Stomach (tissue), 8 donors: ENCODE measurements at regions not wholly inside any gene's neighbourhood (a gene's known extent, or its start where the extent isn't known, plus 50 kb on each side); places are given as distances from the start of the nearest gene placed in this dataset.

Source experiments
- DNase-seq, 2 donors: peaks; one replicate each; pipeline versions ENCODE4 v3.0.0 to v3.0.0-alpha.2; 2013 to 2019
- H3K27ac ChIP-seq, 5 donors: fragments of 200-600 bp in 4 of 5; sonication (generic) in 4 of 5; one replicate each; pipeline ENCODE4 v1.5.1; 2013 to 2019; ENCODE audit warnings: mild to moderate bottlenecking in 1 of 5, moderate library complexity in 1 of 5
- H3K27me3 ChIP-seq, 3 donors: fragments of 200-600 bp; sonication (generic); one replicate each; pipeline ENCODE4 v1.5.1; 2017 to 2019; ENCODE audit warnings: mixed run types in 1 of 3
- H3K36me3 ChIP-seq, 4 donors: fragments of 200-600 bp; sonication (generic); 1 replicate in 3 of 4; 2 replicates in 1 of 4; pipeline ENCODE4 v1.5.1; 2016 to 2019
- H3K4me1 ChIP-seq, 4 donors: fragments of 200-600 bp; sonication (generic); one replicate each; pipeline ENCODE4 v1.5.1; 2016 to 2019
- H3K4me3 ChIP-seq, 4 donors: fragments of 200-600 bp; sonication (generic) in 3 of 4; one replicate each; pipeline ENCODE4 v1.5.1; 2016 to 2019; ENCODE audit warnings: mild to moderate bottlenecking in 1 of 4
- H3K9me3 ChIP-seq, 4 donors: fragments of 200-600 bp; sonication (generic); one replicate each; pipeline ENCODE4 v1.5.1; 2016 to 2019
- CTCF ChIP-seq, 7 experiments: fragments of 450-650 bp in 4 of 7; fragments of 200-600 bp in 3 of 7; sonication (generic) in 3 of 7; IDR thresholded peaks; one replicate each; pipeline ENCODE4 v1.5.1; 2016 to 2019; ENCODE audit warnings: antibody characterized with exemption in 7 of 7, control low read depth in 2 of 7, mild to moderate bottlenecking in 1 of 7
- EP300 ChIP-seq: sonication (generic); formaldehyde crosslinking; IDR thresholded peaks from one replicate; pipeline ENCODE4 v1.6.1; 2017; ENCODE audit warnings: antibody characterized with exemption
- POLR2A ChIP-seq, 4 donors: fragments of 450-650 bp; IDR thresholded peaks; one replicate each; pipeline ENCODE4 v1.6.1; 2016; ENCODE audit warnings: antibody characterized with exemption in 4 of 4, control low read depth in 2 of 4, mild to moderate bottlenecking in 1 of 4, moderate library complexity in 1 of 4
- POLR2AphosphoS5 ChIP-seq, 3 donors: sonication (generic); formaldehyde crosslinking; IDR thresholded peaks; one replicate each; pipeline ENCODE4 v1.6.1; 2016; ENCODE audit warnings: antibody characterized with exemption in 3 of 3
- WGBS, 5 donors: extraction: QIAGEN DNeasy Blood & Tissue Kit in 3 of 5; methylation state at CpG; one replicate each; pipeline versions ENCODE4 v1.1.5 to v1.1.7; 2013 to 2018; 5-methylcytosine and 5-hydroxymethylcytosine counted together
- intact Hi-C: fragments of 100-400 bp; cut with DNase I; formaldehyde crosslinking; loops from one replicate; pipeline ENCODE4 v1.15.1; 2023; ENCODE audit warnings: low total_unique reads
- donor health status: healthy with polysubstance abuse.
- donor health status: Bipolar disorder and iron deficiency.
- donor health status: healthy.

DNA sequence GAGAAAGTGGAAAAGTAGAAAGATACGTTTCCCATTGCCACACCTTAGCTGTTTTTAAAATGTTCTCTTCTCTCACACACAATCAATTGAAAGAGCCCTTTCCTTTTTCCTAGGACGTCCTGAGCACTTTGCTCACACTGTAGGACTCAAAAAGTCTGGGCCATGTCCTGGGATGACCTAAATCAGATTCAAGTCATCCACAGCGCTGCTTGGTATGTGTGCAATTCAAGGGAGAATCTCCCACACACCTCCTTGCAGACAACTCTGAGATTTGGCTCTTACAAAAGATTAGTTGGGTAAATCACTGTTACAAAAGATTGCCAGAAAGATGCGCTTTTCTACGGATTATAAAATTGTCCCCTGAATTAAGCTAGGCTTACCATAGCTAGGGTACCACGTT is 130.1 kb downstream of the RNASET2 start:
- TF ChIP-seq CTCF (IDR thresholded peaks at IDR 0.05): no peak
- no peak for TF ChIP-seq EP300
- TF ChIP-seq POLR2AphosphoS5 (IDR thresholded peaks at IDR 0.05): no peak
- no peak for TF ChIP-seq POLR2A (IDR thresholded peaks at IDR 0.05)

DNA sequence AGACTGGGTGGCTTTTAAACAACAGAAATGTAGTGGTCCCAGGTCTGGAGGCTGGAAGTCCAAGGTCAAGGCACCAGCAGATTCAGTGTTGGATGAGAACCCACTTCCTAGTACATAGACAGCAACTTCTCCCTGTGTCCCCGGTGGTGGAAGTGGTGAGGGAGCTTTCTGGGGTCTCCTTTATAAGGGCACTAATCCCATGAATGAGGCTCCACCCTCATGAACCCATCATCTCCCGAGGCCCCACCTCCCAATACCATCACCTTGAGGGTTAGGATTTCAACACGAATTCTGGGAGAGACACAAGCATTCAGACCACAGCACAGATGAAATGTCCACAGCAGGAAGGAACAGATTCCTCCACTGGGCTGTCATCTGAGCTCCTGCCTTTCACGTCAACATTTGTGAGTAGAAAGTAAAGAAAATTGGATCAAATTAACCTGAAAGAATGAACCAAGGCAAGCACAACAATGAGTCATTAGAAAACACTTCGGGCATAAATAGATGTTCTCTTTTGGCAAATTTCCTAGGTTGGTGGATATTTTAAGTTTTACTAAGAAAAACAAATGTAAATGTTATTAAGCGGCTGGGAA is 130.7 kb downstream of the RNASET2 start:
- TF ChIP-seq POLR2AphosphoS5 (IDR thresholded peaks at IDR 0.05) (no peak), EP300 (no peak)
- DNase-seq: no peak
- intact Hi-C loops: no loop called here
- no peaks in the 10 kb centered on the region for H3K27me3 ChIP-seq
- H3K9me3 ChIP-seq: no peaks in the 10 kb centered on the region
- H3K4me1 ChIP-seq: no peaks in the 10 kb centered on the region
- H3K27ac ChIP-seq: no peak overlapping the region
- WGBS, 5 donors: 66 to 71% (median 69%) methylated on average over 6 of the region's 6 CpGs
- H3K36me3 ChIP-seq: no peaks in the 10 kb centered on the region
- no peak overlapping the region for H3K4me3 ChIP-seq

More for the DNA sequence above, 130.1 kb downstream of the RNASET2 start:
- intact Hi-C loops: no loop called here
- no peak for DNase-seq
- WGBS, 5 donors: 82 to 87% (median 86%) methylated on average over 6 of the region's 6 CpGs
- Histone ChIP-seq H3K4me1 (no peaks in the 10 kb centered on the region), H3K36me3 (no peaks in the 10 kb centered on the region), H3K27me3 (no peaks in the 10 kb centered on the region), H3K9me3 (no peaks in the 10 kb centered on the region), H3K27ac (no peak overlapping the region), H3K4me3 (no peak overlapping the region)

- intact Hi-C loops: no loop called here
- Histone ChIP-seq H3K36me3 (no peaks in the 10 kb centered on the region), H3K27me3 (no peaks in the 10 kb centered on the region), H3K4me1 (no peaks in the 10 kb centered on the region), H3K9me3 (no peaks in the 10 kb centered on the region), H3K4me3 (no peak overlapping the region), H3K27ac (no peak overlapping the region)
- DNase-seq: no peak
- TF ChIP-seq CTCF (IDR thresholded peaks at IDR 0.05) (no peak), POLR2A (IDR thresholded peaks at IDR 0.05) (no peak), EP300 (no peak), POLR2AphosphoS5 (IDR thresholded peaks at IDR 0.05) (no peak)
- WGBS, 5 donors: 79 to 91% (median 82%) methylated on average over 9 to 10 of the region's 10 CpGs
Measured at GRCh38 chr6:166824880-166825250, 131.5 kb downstream of the RNASET2 start.

DNA sequence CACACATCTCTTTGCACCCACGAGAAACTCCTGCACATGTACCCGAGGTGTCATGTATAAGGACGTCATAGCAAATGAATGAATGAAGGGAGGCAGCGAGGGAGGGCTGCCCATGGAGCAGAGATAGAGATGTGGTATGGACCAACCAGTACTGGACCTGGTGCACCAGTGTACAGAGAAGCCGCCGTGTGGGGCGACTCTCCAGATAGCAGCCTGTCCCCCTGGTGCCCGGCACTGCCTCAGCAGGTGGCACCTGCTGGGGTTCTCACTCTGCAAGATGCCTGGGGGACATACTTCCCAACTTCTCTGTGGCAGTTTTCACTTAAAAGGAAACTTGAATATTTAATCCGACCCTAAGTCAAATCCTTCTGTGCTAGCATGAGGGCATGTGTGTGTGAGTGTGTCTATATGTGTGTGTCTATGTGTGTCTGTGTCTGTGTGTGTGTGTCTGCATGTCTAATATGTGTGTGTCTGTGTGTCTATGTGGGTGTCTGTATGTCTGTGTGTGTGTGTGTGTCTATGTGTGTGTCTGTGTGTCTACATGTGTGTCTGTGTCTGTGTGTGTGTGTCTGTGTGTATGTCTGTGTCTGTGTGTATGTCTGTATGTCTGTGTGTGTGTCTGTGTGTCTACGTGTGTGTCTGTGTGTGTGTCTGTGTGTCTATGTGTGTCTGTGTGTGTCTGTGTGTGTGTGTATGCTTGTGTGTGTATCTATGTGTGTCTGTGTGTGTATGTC is 132.0 kb downstream of the RNASET2 start:
- WGBS, 5 donors: 83 to 94% (median 90%) methylated on average over 7 to 10 of the region's 10 CpGs
- Histone ChIP-seq H3K27me3 (no peaks in the 10 kb centered on the region), H3K4me3 (no peak overlapping the region), H3K9me3 (no peaks in the 10 kb centered on the region), H3K27ac (no peak overlapping the region), H3K36me3 (no peaks in the 10 kb centered on the region), H3K4me1 (no peaks in the 10 kb centered on the region)
- TF ChIP-seq POLR2A (IDR thresholded peaks at IDR 0.05) (no peak), CTCF (IDR thresholded peaks at IDR 0.05) (no peak), POLR2AphosphoS5 (IDR thresholded peaks at IDR 0.05) (no peak), EP300 (no peak)
- intact Hi-C loops: no loop called here
- no peak for DNase-seq

DNA sequence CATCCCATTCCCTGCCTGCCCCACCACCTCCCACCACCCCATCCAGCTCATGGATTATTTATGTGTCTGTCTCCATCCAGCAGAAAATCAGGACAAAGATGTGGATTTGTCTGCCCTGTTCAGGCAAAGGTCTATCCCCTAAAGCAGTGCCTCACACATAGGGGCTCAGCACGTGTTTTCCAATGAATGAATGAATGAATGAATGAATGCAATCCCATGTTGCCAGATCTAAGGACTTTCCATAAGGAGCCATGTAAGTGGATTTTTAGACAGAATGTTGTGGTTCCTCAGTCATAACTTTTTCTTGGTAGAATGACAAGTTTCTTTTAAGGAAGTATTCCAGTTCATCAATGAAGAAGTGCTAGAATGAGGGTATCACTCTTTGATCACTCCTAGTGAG is 133.7 kb downstream of the RNASET2 start:
- intact Hi-C loops: no loop called here
- H3K27ac ChIP-seq: no peak overlapping the region
- H3K36me3 ChIP-seq: no peaks in the 10 kb centered on the region
- no peaks in the 10 kb centered on the region for H3K4me1 ChIP-seq
- no peak for TF ChIP-seq POLR2A (IDR thresholded peaks at IDR 0.05)
- no peak for TF ChIP-seq EP300
- TF ChIP-seq CTCF (IDR thresholded peaks at IDR 0.05): no peak
- no peak for TF ChIP-seq POLR2AphosphoS5 (IDR thresholded peaks at IDR 0.05)
- H3K27me3 ChIP-seq: no peaks in the 10 kb centered on the region
- no peak overlapping the region for H3K4me3 ChIP-seq
- no peak for DNase-seq
- WGBS, 5 donors: 62 to 82% (median 69%) methylated on average over 1 of the region's 1 CpG
- H3K9me3 ChIP-seq: no peaks in the 10 kb centered on the region
